ENCODE measurements at regions not wholly inside any gene's neighbourhood (a gene's known extent, or its start where the extent isn't known, plus 50 kb on each side); places are given as distances from the start of the nearest gene placed in this dataset.

DNA sequence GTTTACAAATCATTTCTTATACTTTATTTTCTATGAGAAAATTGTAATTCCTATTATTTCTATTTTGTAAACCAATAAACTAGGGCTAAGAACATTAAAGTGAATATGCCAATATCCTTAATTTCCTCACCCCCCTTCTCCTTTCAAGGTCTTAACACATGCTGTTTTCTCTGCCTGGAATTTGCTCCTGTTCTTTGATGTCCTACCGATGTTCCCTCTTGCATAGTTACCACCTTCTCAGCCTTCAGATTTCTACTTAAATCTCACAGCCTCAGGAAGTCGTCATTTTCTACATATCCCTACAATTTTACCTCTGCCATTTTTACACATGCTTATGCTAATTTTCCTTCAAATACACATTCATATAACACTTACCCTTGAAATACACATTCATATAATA lies 890.9 kb upstream of the CDH8 start:
- no peaks in the 10 kb centered on the region for H3K4me1 ChIP-seq (ENCODE audit: control insufficient read depth, insufficient read depth, low read length)
- H3K27me3 ChIP-seq (ENCODE audit: control insufficient read depth, insufficient read depth, low read length) = no peaks in the 10 kb centered on the region
- no peaks in the 10 kb centered on the region for H3K36me3 ChIP-seq (ENCODE audit: control insufficient read depth, insufficient read depth, low read length)
- no peak overlapping the region for H3K4me3 ChIP-seq (ENCODE audit: low read length)
- DNase-seq (ENCODE audit: low read depth, low spot score) = no peak
- no CpG with 5 or more reads among the region's 2 CpGs for WGBS (ENCODE audit: insufficient coverage, insufficient read length)
- no peaks in the 10 kb centered on the region for H3K9me3 ChIP-seq (ENCODE audit: control insufficient read depth, insufficient read depth, low read length)
- H3K27ac ChIP-seq (ENCODE audit: low read length) = no peak overlapping the region

GRCh38 chr16:62926121-62926801 lies 890.0 kb upstream of the CDH8 start:
- Histone ChIP-seq H3K4me3 (ENCODE audit: low read length) (no peak overlapping the region), H3K27me3 (ENCODE audit: control insufficient read depth, insufficient read depth, low read length) (no peaks in the 10 kb centered on the region), H3K36me3 (ENCODE audit: control insufficient read depth, insufficient read depth, low read length) (no peaks in the 10 kb centered on the region), H3K27ac (ENCODE audit: low read length) (no peak overlapping the region), H3K9me3 (ENCODE audit: control insufficient read depth, insufficient read depth, low read length) (no peaks in the 10 kb centered on the region), H3K4me1 (ENCODE audit: control insufficient read depth, insufficient read depth, low read length) (no peaks in the 10 kb centered on the region)
- no peak for DNase-seq (ENCODE audit: low read depth, low spot score)
- no CpG with 5 or more reads among the region's 5 CpGs for WGBS (ENCODE audit: insufficient coverage, insufficient read length)

DNA sequence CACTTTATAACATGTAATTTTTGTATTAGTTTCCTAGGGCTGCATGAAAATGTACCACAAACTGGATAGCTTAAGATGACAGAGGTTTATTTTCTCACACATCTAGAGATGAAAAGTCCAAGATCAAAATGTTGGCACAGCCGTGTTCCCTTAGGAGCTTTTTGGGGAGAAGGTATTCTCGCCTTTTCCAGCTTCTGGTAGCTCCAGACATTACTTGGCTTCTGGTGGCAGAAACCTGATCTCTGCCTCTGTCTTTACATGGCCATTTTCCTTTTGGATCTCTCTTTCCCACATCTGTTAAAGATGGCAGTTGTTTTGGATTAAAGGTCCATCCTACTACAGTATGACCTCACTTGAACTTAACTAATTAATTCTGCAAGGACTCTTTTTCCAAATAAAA lies 885.7 kb upstream of the CDH8 start:
- H3K36me3 ChIP-seq (ENCODE audit: control insufficient read depth, insufficient read depth, low read length) = no peaks in the 10 kb centered on the region
- H3K4me3 ChIP-seq (ENCODE audit: low read length) = no peak overlapping the region
- no peaks in the 10 kb centered on the region for H3K27me3 ChIP-seq (ENCODE audit: control insufficient read depth, insufficient read depth, low read length)
- DNase-seq (ENCODE audit: low read depth, low spot score) = no peak
- no peaks in the 10 kb centered on the region for H3K9me3 ChIP-seq (ENCODE audit: control insufficient read depth, insufficient read depth, low read length)
- no peaks in the 10 kb centered on the region for H3K4me1 ChIP-seq (ENCODE audit: control insufficient read depth, insufficient read depth, low read length)
- H3K27ac ChIP-seq (ENCODE audit: low read length) = no peak overlapping the region
- no CpG with 5 or more reads among the region's 2 CpGs for WGBS (ENCODE audit: insufficient coverage, insufficient read length)

- Histone ChIP-seq H3K4me1 (ENCODE audit: control insufficient read depth, insufficient read depth, low read length) (no peaks in the 10 kb centered on the region), H3K9me3 (ENCODE audit: control insufficient read depth, insufficient read depth, low read length) (no peaks in the 10 kb centered on the region), H3K27me3 (ENCODE audit: control insufficient read depth, insufficient read depth, low read length) (no peaks in the 10 kb centered on the region), H3K4me3 (ENCODE audit: low read length) (no peak overlapping the region), H3K36me3 (ENCODE audit: control insufficient read depth, insufficient read depth, low read length) (no peaks in the 10 kb centered on the region), H3K27ac (ENCODE audit: low read length) (no peak overlapping the region)
- no peak for DNase-seq (ENCODE audit: low read depth, low spot score)
These were observed 877.7 kb upstream of the CDH8 start for GRCh38 chr16:62913924-62914323.

GRCh38 chr16:62913333-62913732 lies 877.1 kb upstream of the CDH8 start:
- no peaks in the 10 kb centered on the region for H3K9me3 ChIP-seq (ENCODE audit: control insufficient read depth, insufficient read depth, low read length)
- no peaks in the 10 kb centered on the region for H3K36me3 ChIP-seq (ENCODE audit: control insufficient read depth, insufficient read depth, low read length)
- no peaks in the 10 kb centered on the region for H3K4me1 ChIP-seq (ENCODE audit: control insufficient read depth, insufficient read depth, low read length)
- H3K27me3 ChIP-seq (ENCODE audit: control insufficient read depth, insufficient read depth, low read length) = no peaks in the 10 kb centered on the region
- H3K27ac ChIP-seq (ENCODE audit: low read length) = no peak overlapping the region
- no CpG with 5 or more reads among the region's 2 CpGs for WGBS (ENCODE audit: insufficient coverage, insufficient read length)
- H3K4me3 ChIP-seq (ENCODE audit: low read length) = no peak overlapping the region
- DNase-seq (ENCODE audit: low read depth, low spot score) = no peak

DNA sequence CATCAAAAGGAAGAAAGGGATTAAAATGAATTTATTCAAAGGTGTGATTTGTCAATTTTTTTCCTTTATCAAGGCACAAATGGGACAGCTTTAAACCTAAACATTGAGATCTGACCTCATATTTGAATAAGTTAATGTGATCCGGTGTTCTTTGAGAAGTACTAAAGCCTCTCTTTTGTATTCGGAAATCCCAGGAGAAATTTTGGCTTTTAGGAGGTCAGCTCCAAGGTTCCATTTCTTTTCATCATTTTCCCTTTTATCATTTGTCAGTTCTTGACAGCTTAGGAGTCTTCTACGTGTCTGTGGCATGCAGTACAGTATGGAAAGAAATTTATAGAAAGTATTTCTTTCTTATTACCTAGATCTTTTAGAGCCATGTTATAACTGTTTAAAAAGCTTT lies 873.4 kb upstream of the CDH8 start:
- no peaks in the 10 kb centered on the region for H3K36me3 ChIP-seq (ENCODE audit: control insufficient read depth, insufficient read depth, low read length)
- no peaks in the 10 kb centered on the region for H3K27me3 ChIP-seq (ENCODE audit: control insufficient read depth, insufficient read depth, low read length)
- DNase-seq (ENCODE audit: low read depth, low spot score) = no peak
- no peaks in the 10 kb centered on the region for H3K4me1 ChIP-seq (ENCODE audit: control insufficient read depth, insufficient read depth, low read length)
- H3K4me3 ChIP-seq (ENCODE audit: low read length) = no peak overlapping the region
- no peaks in the 10 kb centered on the region for H3K9me3 ChIP-seq (ENCODE audit: control insufficient read depth, insufficient read depth, low read length)
- no peak overlapping the region for H3K27ac ChIP-seq (ENCODE audit: low read length)
- no CpG with 5 or more reads among the region's 3 CpGs for WGBS (ENCODE audit: insufficient coverage, insufficient read length)

- no peaks in the 10 kb centered on the region for H3K4me1 ChIP-seq (ENCODE audit: control insufficient read depth, insufficient read depth, low read length)
- no peak overlapping the region for H3K4me3 ChIP-seq (ENCODE audit: low read length)
- no peaks in the 10 kb centered on the region for H3K36me3 ChIP-seq (ENCODE audit: control insufficient read depth, insufficient read depth, low read length)
- no peak for DNase-seq (ENCODE audit: low read depth, low spot score)
- no peak overlapping the region for H3K27ac ChIP-seq (ENCODE audit: low read length)
- no peaks in the 10 kb centered on the region for H3K9me3 ChIP-seq (ENCODE audit: control insufficient read depth, insufficient read depth, low read length)
- no CpG with 5 or more reads among the region's 1 CpG for WGBS (ENCODE audit: insufficient coverage, insufficient read length)
- H3K27me3 ChIP-seq (ENCODE audit: control insufficient read depth, insufficient read depth, low read length) = no peaks in the 10 kb centered on the region
These were observed 871.3 kb upstream of the CDH8 start for GRCh38 chr16:62907562-62907961.

DNA sequence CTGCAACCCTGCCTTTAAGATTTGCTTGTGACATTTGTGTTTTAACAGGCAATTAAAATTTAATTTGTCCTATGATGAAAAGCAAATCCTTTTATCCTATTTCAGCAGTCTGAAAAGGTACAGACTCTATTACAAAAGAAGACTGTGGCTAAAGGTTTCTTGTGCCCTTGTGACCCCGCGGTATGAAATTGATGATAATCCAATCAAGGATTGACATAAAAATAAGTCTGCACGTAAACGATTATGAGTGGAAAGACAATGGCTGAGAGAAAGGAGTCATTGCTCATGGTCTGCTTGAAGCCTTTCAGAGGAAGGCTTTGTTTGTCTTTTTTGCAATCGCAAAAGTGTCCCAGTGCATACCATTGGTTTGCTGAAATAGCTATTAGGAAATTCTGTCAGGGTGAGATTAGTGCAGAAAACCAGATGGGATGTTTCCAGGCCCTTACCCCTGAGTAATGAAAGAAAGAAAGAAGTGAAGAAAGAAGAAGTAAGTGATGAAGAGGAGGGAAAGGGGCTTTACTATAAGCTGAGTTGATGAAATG lies 867.8 kb upstream of the CDH8 start:
- Histone ChIP-seq H3K27ac (ENCODE audit: low read length) (no peak overlapping the region), H3K36me3 (ENCODE audit: control insufficient read depth, insufficient read depth, low read length) (no peaks in the 10 kb centered on the region), H3K4me1 (ENCODE audit: control insufficient read depth, insufficient read depth, low read length) (no peaks in the 10 kb centered on the region), H3K27me3 (ENCODE audit: control insufficient read depth, insufficient read depth, low read length) (no peaks in the 10 kb centered on the region), H3K9me3 (ENCODE audit: control insufficient read depth, insufficient read depth, low read length) (no peaks in the 10 kb centered on the region), H3K4me3 (ENCODE audit: low read length) (no peak overlapping the region)
- DNase-seq (ENCODE audit: low read depth, low spot score) = no peak
- no CpG with 5 or more reads among the region's 5 CpGs for WGBS (ENCODE audit: insufficient coverage, insufficient read length)

- no peaks in the 10 kb centered on the region for H3K27me3 ChIP-seq (ENCODE audit: control insufficient read depth, insufficient read depth, low read length)
- H3K4me3 ChIP-seq (ENCODE audit: low read length) = no peak overlapping the region
- no peaks in the 10 kb centered on the region; the same call in 1 of the 2 replicates for H3K4me1 ChIP-seq (ENCODE audit: control insufficient read depth, insufficient read depth, low read length)
- no peak for DNase-seq (ENCODE audit: low read depth, low spot score)
- no peaks in the 10 kb centered on the region for H3K9me3 ChIP-seq (ENCODE audit: control insufficient read depth, insufficient read depth, low read length)
- no CpG with 5 or more reads among the region's 1 CpG for WGBS (ENCODE audit: insufficient coverage, insufficient read length)
- no peak overlapping the region for H3K27ac ChIP-seq (ENCODE audit: low read length)
- no peaks in the 10 kb centered on the region for H3K36me3 ChIP-seq (ENCODE audit: control insufficient read depth, insufficient read depth, low read length)
These were observed 863.5 kb upstream of the CDH8 start for GRCh38 chr16:62899737-62900136.

GRCh38 chr16:62889097-62889496 lies 852.9 kb upstream of the CDH8 start:
- no peak for DNase-seq (ENCODE audit: low read depth, low spot score)
- Histone ChIP-seq H3K27ac (ENCODE audit: low read length) (no peak overlapping the region), H3K9me3 (ENCODE audit: control insufficient read depth, insufficient read depth, low read length) (no peaks in the 10 kb centered on the region), H3K4me3 (ENCODE audit: low read length) (no peak overlapping the region), H3K27me3 (ENCODE audit: control insufficient read depth, insufficient read depth, low read length) (no peaks in the 10 kb centered on the region), H3K4me1 (ENCODE audit: control insufficient read depth, insufficient read depth, low read length) (no peaks in the 10 kb centered on the region), H3K36me3 (ENCODE audit: control insufficient read depth, insufficient read depth, low read length) (no peaks in the 10 kb centered on the region)
- no CpG with 5 or more reads among the region's 2 CpGs for WGBS (ENCODE audit: insufficient coverage, insufficient read length)

GRCh38 chr16:62883509-62883908 lies 847.3 kb upstream of the CDH8 start:
- no peak for DNase-seq (ENCODE audit: low read depth, low spot score)
- H3K27ac ChIP-seq (ENCODE audit: low read length) = no peak overlapping the region
- no peaks in the 10 kb centered on the region for H3K36me3 ChIP-seq (ENCODE audit: control insufficient read depth, insufficient read depth, low read length)
- H3K4me3 ChIP-seq (ENCODE audit: low read length) = no peak overlapping the region
- 100% methylated on average over 3 of the region's 5 CpGs for WGBS (ENCODE audit: insufficient coverage, insufficient read length)
- H3K4me1 ChIP-seq (ENCODE audit: control insufficient read depth, insufficient read depth, low read length) = no peaks in the 10 kb centered on the region
- no peaks in the 10 kb centered on the region for H3K9me3 ChIP-seq (ENCODE audit: control insufficient read depth, insufficient read depth, low read length)
- no peaks in the 10 kb centered on the region for H3K27me3 ChIP-seq (ENCODE audit: control insufficient read depth, insufficient read depth, low read length)
